Kidney (tissue), 13 donors: ENCODE measurements at regions not wholly inside any gene's neighbourhood (a gene's known extent, or its start where the extent isn't known, plus 50 kb on each side); places are given as distances from the start of the nearest gene placed in this dataset.
"Not testable (repeated sequence)": the region's sequence is repeated elsewhere in the genome, so short reads cannot be mapped to it uniquely, and the experiment has no call there.

Source experiments
- DNase-seq, 5 donors: peaks; one replicate each; pipeline ENCODE4 v3.0.0-alpha.2; 2013 to 2020
- FAIRE-seq: peaks from 2 replicates; lab custom pipeline; 2012; peaks lifted over from hg19 to GRCh38; lab: Jason Lieb, UNC
- H3K27ac ChIP-seq, 2 donors: one replicate each; pipeline ENCODE4 v1.7.0; 2013; ENCODE audit warnings: low read depth in 2 of 2, low read length in 2 of 2, inconsistent platforms in 1 of 2
- H3K27me3 ChIP-seq: one replicate; pipeline ENCODE4 v1.7.1; 2013; ENCODE audit warnings: low read length, inconsistent platforms; ENCODE audit not compliant: control insufficient read depth, insufficient read depth
- H3K36me3 ChIP-seq, 3 donors: one replicate each; pipeline versions ENCODE4 v1.7.0 to v1.7.1; 2013; ENCODE audit warnings: low read length in 3 of 3, control low read depth in 1 of 3, inconsistent platforms in 1 of 3; ENCODE audit not compliant: insufficient read depth in 3 of 3, control insufficient read depth in 2 of 3
- H3K4me1 ChIP-seq, 3 donors: one replicate each; pipeline versions ENCODE4 v1.7.0 to v1.7.1; 2013; ENCODE audit warnings: low read length in 3 of 3, inconsistent platforms in 1 of 3, low read depth in 1 of 3; ENCODE audit not compliant: control insufficient read depth in 2 of 3, insufficient read depth in 2 of 3
- H3K4me3 ChIP-seq, 3 donors: one replicate each; pipeline versions ENCODE4 v1.7.0 to v1.8.1; 2013; ENCODE audit warnings: low read length in 3 of 3, control low read depth in 1 of 3, inconsistent platforms in 1 of 3
- H3K9ac ChIP-seq, 3 donors: one replicate each; pipeline versions ENCODE4 v1.7.0 to v1.7.1; 2013; ENCODE audit warnings: low read length in 3 of 3, control low read depth in 1 of 3, inconsistent platforms in 1 of 3
- H3K9me3 ChIP-seq, 3 donors: one replicate each; pipeline versions ENCODE4 v1.7.0 to v1.7.1; 2013; ENCODE audit warnings: low read length in 3 of 3, control low read depth in 1 of 3, inconsistent platforms in 1 of 3; ENCODE audit not compliant: control insufficient read depth in 2 of 3, insufficient read depth in 1 of 3
- intact Hi-C: fragments of 100-400 bp; cut with DNase I; formaldehyde crosslinking; loops from one replicate; pipeline ENCODE4 v1.11.1; 2022
- TF ChIP-seq, protein P1 (sequence below): IDR thresholded peaks from 3 replicates; pipeline ENCODE4 v1.5.1; 2012; ENCODE audit warnings: mild to moderate bottlenecking, moderate library complexity, borderline replicate concordance; ENCODE audit not compliant: insufficient read depth; ENCODE audit errors: extremely low read depth
- donor health status: control.
- donor health status: control.
- donor health status: control.
- donor health status: control.
- donor health status: control.
- donor health status: DM: yes; HTN: yes; CAD: no.
- donor health status: Normal renal cell carcinoma (clear cell type).

DNA sequence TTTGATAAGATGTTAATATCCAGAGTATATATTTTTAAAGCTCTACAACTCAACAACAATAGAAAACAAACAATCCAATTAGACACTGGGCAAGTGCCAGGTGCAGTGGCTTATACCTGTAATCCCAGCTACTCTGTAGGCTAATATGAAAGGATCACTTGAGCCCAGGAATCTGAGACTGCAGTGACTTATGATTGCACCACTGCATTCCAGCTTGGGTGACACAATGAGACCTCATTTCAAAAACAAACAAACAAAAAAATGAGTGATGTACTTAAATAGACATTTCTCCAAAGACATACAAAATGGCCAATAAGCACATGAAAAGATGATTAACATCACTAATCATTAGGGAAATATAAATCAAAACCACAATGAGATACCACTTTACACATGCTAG is 356.8 kb upstream of the PCDH10 start:
- H3K27me3 ChIP-seq = no peaks in the 10 kb centered on the region
- FAIRE-seq = no peak
- H3K9me3 ChIP-seq = peaks cover 0 to 2% (median 0%) of the 10 kb centered on the region in 3 donors
- H3K27ac ChIP-seq = no peak overlapping the region
- DNase-seq = no peak
- no peaks in the 10 kb centered on the region for H3K36me3 ChIP-seq
- H3K4me1 ChIP-seq = no peaks in the 10 kb centered on the region
- intact Hi-C loops = no loop called here
- TF ChIP-seq, protein P1, sequence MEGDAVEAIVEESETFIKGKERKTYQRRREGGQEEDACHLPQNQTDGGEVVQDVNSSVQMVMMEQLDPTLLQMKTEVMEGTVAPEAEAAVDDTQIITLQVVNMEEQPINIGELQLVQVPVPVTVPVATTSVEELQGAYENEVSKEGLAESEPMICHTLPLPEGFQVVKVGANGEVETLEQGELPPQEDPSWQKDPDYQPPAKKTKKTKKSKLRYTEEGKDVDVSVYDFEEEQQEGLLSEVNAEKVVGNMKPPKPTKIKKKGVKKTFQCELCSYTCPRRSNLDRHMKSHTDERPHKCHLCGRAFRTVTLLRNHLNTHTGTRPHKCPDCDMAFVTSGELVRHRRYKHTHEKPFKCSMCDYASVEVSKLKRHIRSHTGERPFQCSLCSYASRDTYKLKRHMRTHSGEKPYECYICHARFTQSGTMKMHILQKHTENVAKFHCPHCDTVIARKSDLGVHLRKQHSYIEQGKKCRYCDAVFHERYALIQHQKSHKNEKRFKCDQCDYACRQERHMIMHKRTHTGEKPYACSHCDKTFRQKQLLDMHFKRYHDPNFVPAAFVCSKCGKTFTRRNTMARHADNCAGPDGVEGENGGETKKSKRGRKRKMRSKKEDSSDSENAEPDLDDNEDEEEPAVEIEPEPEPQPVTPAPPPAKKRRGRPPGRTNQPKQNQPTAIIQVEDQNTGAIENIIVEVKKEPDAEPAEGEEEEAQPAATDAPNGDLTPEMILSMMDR = no peak
- H3K4me3 ChIP-seq = no peak overlapping the region
- no peak overlapping the region for H3K9ac ChIP-seq

DNA sequence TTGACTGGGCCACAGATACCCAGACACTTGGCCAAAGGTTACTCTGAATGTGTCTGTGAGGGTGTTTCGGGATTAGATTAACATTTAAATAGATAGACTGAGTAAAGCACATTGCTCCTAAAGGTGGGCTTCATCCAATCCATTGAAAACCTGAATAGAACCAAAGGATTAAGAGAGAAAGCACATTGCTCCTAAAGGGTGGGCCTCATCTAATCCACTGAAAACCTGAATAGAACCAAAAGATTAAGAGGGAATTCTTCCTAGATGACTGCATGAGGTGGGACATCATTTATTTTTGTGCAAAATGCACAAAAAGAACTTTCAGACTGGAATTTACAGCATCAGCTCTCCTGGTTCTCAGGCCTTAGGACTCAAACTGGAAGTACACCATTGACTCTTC is 351.2 kb upstream of the PCDH10 start:
- H3K36me3 ChIP-seq = no peaks in the 10 kb centered on the region
- no peak for FAIRE-seq
- no peak overlapping the region for H3K27ac ChIP-seq
- no peak overlapping the region for H3K9ac ChIP-seq
- H3K27me3 ChIP-seq = no peaks in the 10 kb centered on the region
- H3K4me1 ChIP-seq = no peaks in the 10 kb centered on the region
- no peak for DNase-seq
- intact Hi-C loops = no loop called here
- peaks cover 0 to 2% (median 0%) of the 10 kb centered on the region in 3 donors for H3K9me3 ChIP-seq
- TF ChIP-seq, protein P1 = no peak
- H3K4me3 ChIP-seq = no peak overlapping the region

DNA sequence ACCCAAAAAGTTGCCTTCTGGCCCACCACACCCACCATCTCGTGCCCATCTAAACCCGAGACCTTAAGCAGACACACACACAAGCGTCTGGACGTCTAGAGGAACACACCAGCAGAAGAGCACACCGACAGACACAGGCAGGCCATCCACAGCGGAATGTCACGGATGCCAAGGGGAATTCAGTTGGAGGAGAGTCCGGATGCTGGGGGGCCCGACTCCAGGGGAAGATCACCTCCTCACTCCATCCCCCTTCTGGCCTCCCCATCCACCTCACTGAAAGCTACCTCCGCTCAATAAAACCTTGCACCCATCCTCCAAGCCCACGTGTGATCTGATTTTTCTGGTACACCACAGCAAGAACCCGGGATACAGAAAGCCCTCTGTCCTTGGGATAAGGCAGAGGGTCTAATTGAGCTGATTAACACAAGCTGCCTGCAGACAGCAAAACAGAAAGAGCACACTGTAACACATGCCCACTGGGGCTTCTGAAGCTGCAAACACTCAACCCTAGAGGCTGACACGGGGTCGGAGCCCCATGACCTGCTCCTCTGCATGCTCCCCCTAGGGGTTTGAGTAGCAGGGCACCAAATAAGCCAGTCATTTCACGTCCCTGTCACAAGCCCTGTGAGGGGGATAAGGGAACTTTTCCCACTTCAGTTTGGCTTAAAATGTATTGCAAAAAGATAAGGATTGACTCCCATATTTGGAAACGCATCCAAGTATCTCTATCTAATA is 339.6 kb upstream of the PCDH10 start:
- Histone ChIP-seq H3K9ac (no peak overlapping the region), H3K9me3 (no peaks in the 10 kb centered on the region), H3K27me3 (no peaks in the 10 kb centered on the region), H3K27ac (no peak overlapping the region), H3K4me1 (no peaks in the 10 kb centered on the region), H3K36me3 (no peaks in the 10 kb centered on the region), H3K4me3 (no peak overlapping the region)
- FAIRE-seq = no peak
- DNase-seq = no peak
- intact Hi-C loops = no loop called here
- TF ChIP-seq, protein P1 = no peak

DNA sequence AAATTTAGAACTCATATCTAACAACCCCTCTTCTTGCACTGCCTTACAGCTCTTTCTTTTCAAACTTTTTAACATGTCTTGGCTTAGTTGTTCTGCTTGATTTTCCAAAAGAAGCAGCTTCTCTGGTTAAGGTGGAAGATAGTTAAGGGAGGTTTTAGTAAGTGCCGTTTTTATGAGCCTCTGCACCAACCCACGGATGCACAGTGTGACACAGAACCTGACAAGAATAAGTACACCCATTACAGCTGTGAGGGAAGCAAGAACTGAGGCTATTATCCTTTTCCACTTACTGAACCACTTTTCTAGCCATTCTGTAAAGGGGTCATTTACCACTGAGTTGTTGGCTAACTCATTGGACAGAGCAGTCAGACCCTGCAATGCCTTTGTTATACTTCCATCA is 336.0 kb upstream of the PCDH10 start:
- H3K4me1 ChIP-seq, DNase-seq, H3K27me3 ChIP-seq, intact Hi-C loops, H3K9me3 ChIP-seq, H3K27ac ChIP-seq, FAIRE-seq, H3K36me3 ChIP-seq, H3K9ac ChIP-seq, H3K4me3 ChIP-seq: not testable (repeated sequence)
